Muscle of leg (tissue), 3 donors: ENCODE measurements at regions not wholly inside any gene's neighbourhood (a gene's known extent, or its start where the extent isn't known, plus 50 kb on each side); places are given as distances from the start of the nearest gene placed in this dataset.

Experiments used
- DNase-seq: peaks from one replicate; pipeline ENCODE4 v3.0.0; 2013
- H3K27ac ChIP-seq: one replicate; pipeline ENCODE4 v1.5.1; 2013; ENCODE audit warnings: mild to moderate bottlenecking, low read length, control low read depth
- H3K27me3 ChIP-seq: one replicate; pipeline ENCODE4 v1.6.1; 2013; ENCODE audit warnings: low read length; ENCODE audit not compliant: control insufficient read depth, insufficient read depth
- H3K36me3 ChIP-seq: one replicate; pipeline ENCODE4 v1.6.1; 2013; ENCODE audit warnings: low read length; ENCODE audit not compliant: control insufficient read depth, insufficient read depth
- H3K4me1 ChIP-seq: one replicate; pipeline ENCODE4 v1.6.1; 2013; ENCODE audit warnings: low read length; ENCODE audit not compliant: control insufficient read depth, insufficient read depth
- H3K4me3 ChIP-seq: one replicate; pipeline ENCODE4 v1.5.1; 2013; ENCODE audit warnings: low read length, control low read depth
- H3K9me3 ChIP-seq: replicated peaks from 2 replicates; pipeline ENCODE4 v1.6.1; 2013; ENCODE audit warnings: low read depth, low read length; ENCODE audit not compliant: control insufficient read depth
- WGBS: methylation state at CpG from one replicate; pipeline ENCODE4 v1.1.5; 2013; ENCODE audit warnings: missing lambda C conversion rate; ENCODE audit not compliant: insufficient coverage; 5-methylcytosine and 5-hydroxymethylcytosine counted together

- Histone ChIP-seq H3K27me3 (peaks cover 3% of the 10 kb centered on the region), H3K4me3 (no peak overlapping the region), H3K9me3 (no peaks in the 10 kb centered on the region), H3K4me1 (no peaks in the 10 kb centered on the region), H3K27ac (no peak overlapping the region), H3K36me3 (no peaks in the 10 kb centered on the region)
- 73% methylated on average over 4 of the region's 7 CpGs for WGBS
- DNase-seq = no peak
These were observed 209.7 kb upstream of the CDKN3 start for GRCh38 chr14:54186821-54187763.

- H3K27me3 ChIP-seq = peaks cover 3% of the 10 kb centered on the region
- no peaks in the 10 kb centered on the region for H3K36me3 ChIP-seq
- no peak overlapping the region for H3K4me3 ChIP-seq
- no peaks in the 10 kb centered on the region for H3K4me1 ChIP-seq
- H3K27ac ChIP-seq = no peak overlapping the region
- 77% methylated on average over 14 of the region's 16 CpGs for WGBS
- DNase-seq = no peak
- no peaks in the 10 kb centered on the region for H3K9me3 ChIP-seq
These were observed 208.6 kb upstream of the CDKN3 start for GRCh38 chr14:54188064-54188666.

GRCh38 chr14:54189333-54189732 is 207.5 kb upstream of the CDKN3 start:
- peak; percentile 32 for DNase-seq
- H3K36me3 ChIP-seq = no peaks in the 10 kb centered on the region
- no peak overlapping the region for H3K4me3 ChIP-seq
- no peaks in the 10 kb centered on the region for H3K9me3 ChIP-seq
- no peak overlapping the region for H3K27ac ChIP-seq
- H3K4me1 ChIP-seq = no peaks in the 10 kb centered on the region
- H3K27me3 ChIP-seq = peaks cover 3% of the 10 kb centered on the region
- no CpG with 5 or more reads among the region's 1 CpG for WGBS

GRCh38 chr14:54189748-54190354 is 207.0 kb upstream of the CDKN3 start:
- no peak for DNase-seq
- 45% methylated on average over 2 of the region's 4 CpGs for WGBS

GRCh38 chr14:54191846-54192245 is 205.0 kb upstream of the CDKN3 start:
- Histone ChIP-seq H3K4me3 (no peak overlapping the region), H3K9me3 (no peaks in the 10 kb centered on the region), H3K4me1 (no peaks in the 10 kb centered on the region), H3K36me3 (no peaks in the 10 kb centered on the region), H3K27ac (no peak overlapping the region), H3K27me3 (peaks cover 3% of the 10 kb centered on the region)
- no peak for DNase-seq
- 81% methylated on average over 1 of the region's 2 CpGs for WGBS

More at GRCh38 chr14:54189748-54190354, 207.0 kb upstream of the CDKN3 start:
- H3K36me3 ChIP-seq = no peaks in the 10 kb centered on the region
- H3K4me1 ChIP-seq = no peaks in the 10 kb centered on the region
- no peak overlapping the region for H3K4me3 ChIP-seq
- H3K27ac ChIP-seq = no peak overlapping the region
- peaks cover 3% of the 10 kb centered on the region for H3K27me3 ChIP-seq
- H3K9me3 ChIP-seq = no peaks in the 10 kb centered on the region

- WGBS = 88% methylated on average over 1 of the region's 2 CpGs
- Histone ChIP-seq H3K27me3 (peaks cover 3% of the 10 kb centered on the region), H3K36me3 (no peaks in the 10 kb centered on the region), H3K27ac (no peak overlapping the region), H3K4me1 (no peaks in the 10 kb centered on the region), H3K9me3 (no peaks in the 10 kb centered on the region), H3K4me3 (no peak overlapping the region)
- no peak for DNase-seq
These were observed 204.2 kb upstream of the CDKN3 start for GRCh38 chr14:54192610-54193009.

- 60% methylated on average over 1 of the region's 3 CpGs for WGBS
These were observed 202.9 kb upstream of the CDKN3 start for GRCh38 chr14:54193871-54194270.

GRCh38 chr14:54194501-54194900 is 202.3 kb upstream of the CDKN3 start:
- Histone ChIP-seq H3K27ac (no peak overlapping the region), H3K36me3 (no peaks in the 10 kb centered on the region), H3K4me1 (no peaks in the 10 kb centered on the region), H3K27me3 (no peaks in the 10 kb centered on the region), H3K4me3 (no peak overlapping the region), H3K9me3 (no peaks in the 10 kb centered on the region)
- no peak for DNase-seq
- WGBS = no CpG with 5 or more reads among the region's 2 CpGs

More at GRCh38 chr14:54193871-54194270, 202.9 kb upstream of the CDKN3 start:
- H3K27me3 ChIP-seq = no peaks in the 10 kb centered on the region
- H3K27ac ChIP-seq = no peak overlapping the region
- DNase-seq = no peak
- no peak overlapping the region for H3K4me3 ChIP-seq
- H3K36me3 ChIP-seq = no peaks in the 10 kb centered on the region
- no peaks in the 10 kb centered on the region for H3K9me3 ChIP-seq
- H3K4me1 ChIP-seq = no peaks in the 10 kb centered on the region

- 40% methylated on average over 1 of the region's 1 CpG for WGBS
- no peak for DNase-seq
These were observed 199.4 kb upstream of the CDKN3 start for GRCh38 chr14:54197369-54197768.

GRCh38 chr14:54200726-54201125 is 196.1 kb upstream of the CDKN3 start:
- no CpG with 5 or more reads among the region's 2 CpGs for WGBS

More at GRCh38 chr14:54197369-54197768, 199.4 kb upstream of the CDKN3 start:
- Histone ChIP-seq H3K36me3 (no peaks in the 10 kb centered on the region), H3K9me3 (no peaks in the 10 kb centered on the region), H3K4me3 (no peak overlapping the region), H3K27ac (no peak overlapping the region), H3K27me3 (no peaks in the 10 kb centered on the region), H3K4me1 (no peaks in the 10 kb centered on the region)

More at GRCh38 chr14:54200726-54201125, 196.1 kb upstream of the CDKN3 start:
- H3K27ac ChIP-seq = no peak overlapping the region
- H3K36me3 ChIP-seq = no peaks in the 10 kb centered on the region
- no peak overlapping the region for H3K4me3 ChIP-seq
- H3K4me1 ChIP-seq = no peaks in the 10 kb centered on the region
- DNase-seq = no peak
- H3K27me3 ChIP-seq = no peaks in the 10 kb centered on the region
- no peaks in the 10 kb centered on the region for H3K9me3 ChIP-seq
